HG03571 (cell line): ENCODE measurements at regions not wholly inside any gene's neighbourhood (a gene's known extent, or its start where the extent isn't known, plus 50 kb on each side); places are given as distances from the start of the nearest gene placed in this dataset.
A peak's percentile ranks its signal among the peaks of the same experiment; 100 is the strongest.
"Not testable (repeated sequence)": the region's sequence is repeated elsewhere in the genome, so short reads cannot be mapped to it uniquely, and the experiment has no call there.

ENCODE experiments used
- ATAC-seq: cut with Tn5 transposase; IDR thresholded peaks from one replicate; pipeline ENCODE4 v1.9.1; 2021; ENCODE audit not compliant: unreplicated experiment

GRCh38 chr9:90169490-90169889, 473.1 kb downstream of the DIRAS2 start:
- no peak for ATAC-seq

- ATAC-seq = not testable (repeated sequence)
Measured at GRCh38 chr9:90173935-90174334, 468.7 kb downstream of the DIRAS2 start.

- ATAC-seq = not testable (repeated sequence)
Measured at GRCh38 chr9:90174346-90174745, 468.3 kb downstream of the DIRAS2 start.

GRCh38 chr9:90175257-90175656, 467.4 kb downstream of the DIRAS2 start:
- ATAC-seq = no peak

GRCh38 chr9:90175865-90176264, 466.8 kb downstream of the DIRAS2 start:
- ATAC-seq = no peak

- ATAC-seq = no peak
Measured at GRCh38 chr9:90176901-90177300, 465.7 kb downstream of the DIRAS2 start.

- ATAC-seq = no peak
Measured at GRCh38 chr9:90180381-90180780, 462.2 kb downstream of the DIRAS2 start.

- no peak for ATAC-seq
Measured at GRCh38 chr9:90188656-90189055, 454.0 kb downstream of the DIRAS2 start.

- ATAC-seq = peak; percentile 71
Measured at GRCh38 chr9:90189306-90189705, 453.3 kb downstream of the DIRAS2 start.

GRCh38 chr9:90192465-90192864, 450.2 kb downstream of the DIRAS2 start:
- ATAC-seq = not testable (repeated sequence)

- no peak for ATAC-seq
Measured at GRCh38 chr9:90198956-90199355, 443.7 kb downstream of the DIRAS2 start.

GRCh38 chr9:90201766-90202165, 440.9 kb downstream of the DIRAS2 start:
- no peak for ATAC-seq

- no peak for ATAC-seq
Measured at GRCh38 chr9:90204128-90204831, 438.3 kb downstream of the DIRAS2 start.

- ATAC-seq = not testable (repeated sequence)
Measured at GRCh38 chr9:90213045-90213444, 429.6 kb downstream of the DIRAS2 start.

GRCh38 chr9:90219548-90220118, 423.0 kb downstream of the DIRAS2 start:
- no peak for ATAC-seq

GRCh38 chr9:90221899-90222298, 420.7 kb downstream of the DIRAS2 start:
- not testable (repeated sequence) for ATAC-seq

GRCh38 chr9:90226839-90227338, 415.7 kb downstream of the DIRAS2 start:
- not testable (repeated sequence) for ATAC-seq

- not testable (repeated sequence) for ATAC-seq
Measured at GRCh38 chr9:90233081-90233480, 409.5 kb downstream of the DIRAS2 start.

GRCh38 chr9:90240541-90240940, 402.1 kb downstream of the DIRAS2 start:
- no peak for ATAC-seq

GRCh38 chr9:90245661-90246060, 397.0 kb downstream of the DIRAS2 start:
- no peak for ATAC-seq

GRCh38 chr9:90249094-90249493, 393.5 kb downstream of the DIRAS2 start:
- ATAC-seq = no peak

GRCh38 chr9:90251316-90251715, 391.3 kb downstream of the DIRAS2 start:
- no peak for ATAC-seq

- no peak for ATAC-seq
Measured at GRCh38 chr9:90256345-90256744, 386.3 kb downstream of the DIRAS2 start.
